A673 (cell line): ENCODE measurements at regions not wholly inside any gene's neighbourhood (a gene's known extent, or its start where the extent isn't known, plus 50 kb on each side); places are given as distances from the start of the nearest gene placed in this dataset.

Source experiments
- EZH2 ChIP-seq: fragments of 200-600 bp; sonication (generic); IDR thresholded peaks from 2 replicates; pipeline ENCODE4 v1.6.1; 2017; ENCODE audit warnings: borderline replicate concordance, low read depth, mild to moderate bottlenecking, mixed read lengths, antibody characterized with exemption, low read length; ENCODE audit not compliant: poor library complexity, severe bottlenecking
- TF ChIP-seq, protein P1 (sequence below): fragments of 300-800, 200-600 bp; sonication (generic); conservative IDR thresholded peaks from 2 replicates; pipeline ENCODE4 v1.5.1; 2017; ENCODE audit warnings: low read depth, mild to moderate bottlenecking, antibody characterized with exemption, low read length, moderate library complexity, mixed read lengths

DNA sequence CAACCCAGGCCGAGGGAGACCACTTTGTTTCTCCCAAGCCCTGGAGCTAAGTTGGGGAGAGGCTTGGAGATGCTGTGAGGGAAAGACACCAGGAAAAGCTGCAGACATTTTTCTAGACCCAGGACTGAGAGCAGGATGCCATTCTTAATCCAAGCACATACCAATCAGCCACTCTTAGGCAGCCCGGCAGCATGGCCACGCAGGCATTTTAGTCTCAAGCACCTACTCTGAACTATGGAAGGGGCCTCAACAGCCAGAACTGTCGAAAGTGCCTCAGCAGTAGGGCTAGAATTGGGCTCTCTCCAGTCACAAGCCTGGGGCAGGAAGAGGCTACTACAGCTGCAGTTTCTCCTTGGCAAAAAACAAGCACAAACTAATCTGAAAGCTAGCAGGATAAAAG, 57.8 kb downstream of the GCC1 start:
- TF ChIP-seq, protein P1, sequence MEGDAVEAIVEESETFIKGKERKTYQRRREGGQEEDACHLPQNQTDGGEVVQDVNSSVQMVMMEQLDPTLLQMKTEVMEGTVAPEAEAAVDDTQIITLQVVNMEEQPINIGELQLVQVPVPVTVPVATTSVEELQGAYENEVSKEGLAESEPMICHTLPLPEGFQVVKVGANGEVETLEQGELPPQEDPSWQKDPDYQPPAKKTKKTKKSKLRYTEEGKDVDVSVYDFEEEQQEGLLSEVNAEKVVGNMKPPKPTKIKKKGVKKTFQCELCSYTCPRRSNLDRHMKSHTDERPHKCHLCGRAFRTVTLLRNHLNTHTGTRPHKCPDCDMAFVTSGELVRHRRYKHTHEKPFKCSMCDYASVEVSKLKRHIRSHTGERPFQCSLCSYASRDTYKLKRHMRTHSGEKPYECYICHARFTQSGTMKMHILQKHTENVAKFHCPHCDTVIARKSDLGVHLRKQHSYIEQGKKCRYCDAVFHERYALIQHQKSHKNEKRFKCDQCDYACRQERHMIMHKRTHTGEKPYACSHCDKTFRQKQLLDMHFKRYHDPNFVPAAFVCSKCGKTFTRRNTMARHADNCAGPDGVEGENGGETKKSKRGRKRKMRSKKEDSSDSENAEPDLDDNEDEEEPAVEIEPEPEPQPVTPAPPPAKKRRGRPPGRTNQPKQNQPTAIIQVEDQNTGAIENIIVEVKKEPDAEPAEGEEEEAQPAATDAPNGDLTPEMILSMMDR, result no peak
- TF ChIP-seq EZH2, result no peak
